Progenitor cell of endocrine pancreas (in vitro differentiated cells): ENCODE measurements at regions not wholly inside any gene's neighbourhood (a gene's known extent, or its start where the extent isn't known, plus 50 kb on each side); places are given as distances from the start of the nearest gene placed in this dataset.
"Not testable (repeated sequence)": the region's sequence is repeated elsewhere in the genome, so short reads cannot be mapped to it uniquely, and the experiment has no call there.

Experiments
- DNase-seq: peaks from one replicate; pipeline ENCODE4 v3.0.0; 2021; ENCODE audit warnings: low spot score; ENCODE audit not compliant: unreplicated experiment
- H3K27ac Mint-ChIP-seq: 2 replicates; pipeline ENCODE4 v1.8.0; 2021; ENCODE audit warnings: mild to moderate bottlenecking, moderate library complexity, mixed read lengths
- H3K27me3 Mint-ChIP-seq: 2 replicates; pipeline ENCODE4 v1.8.0; 2021; ENCODE audit warnings: mixed read lengths
- H3K36me3 Mint-ChIP-seq: 2 replicates; pipeline ENCODE4 v1.8.0; 2022; ENCODE audit warnings: mixed read lengths; ENCODE audit not compliant: insufficient read depth
- H3K4me1 Mint-ChIP-seq: 2 replicates; pipeline ENCODE4 v1.8.0; 2021; ENCODE audit warnings: low read depth, mixed read lengths
- H3K4me3 Mint-ChIP-seq: 2 replicates; pipeline ENCODE4 v1.8.0; 2021; ENCODE audit warnings: low read depth, mild to moderate bottlenecking, moderate library complexity, mixed read lengths
- H3K9me3 Mint-ChIP-seq: 2 replicates; pipeline ENCODE4 v1.8.0; 2021; ENCODE audit warnings: low read depth, mixed read lengths
- TF ChIP-seq, protein P1 (sequence below): fragments of 200-600 bp; sonication (generic); IDR thresholded peaks from one replicate; pipeline ENCODE4 v1.5.0; 2021; ENCODE audit warnings: antibody characterized with exemption, mild to moderate bottlenecking; ENCODE audit not compliant: unreplicated experiment

DNA sequence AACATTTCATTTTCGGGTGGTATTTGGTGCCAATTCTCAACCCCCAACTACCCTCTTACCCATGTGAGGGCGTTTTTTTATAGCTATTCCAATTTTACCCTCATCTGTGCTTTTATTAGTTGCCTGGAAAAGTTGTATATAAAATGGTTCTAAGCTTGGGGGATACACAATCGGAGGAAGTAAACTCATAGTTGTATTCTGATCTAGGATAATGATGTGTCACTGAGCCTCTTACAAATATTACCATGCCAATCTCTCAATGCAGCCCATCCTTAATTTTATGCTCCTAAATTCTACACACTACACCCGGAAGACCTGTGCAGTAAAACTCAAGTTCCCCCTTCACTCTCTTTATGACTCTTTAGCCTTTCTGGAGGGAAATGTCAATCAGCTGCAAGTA lies 1206.5 kb upstream of the FLRT2 start:
- no peak overlapping the region for H3K27ac Mint-ChIP-seq
- DNase-seq = no peak
- TF ChIP-seq, protein P1, sequence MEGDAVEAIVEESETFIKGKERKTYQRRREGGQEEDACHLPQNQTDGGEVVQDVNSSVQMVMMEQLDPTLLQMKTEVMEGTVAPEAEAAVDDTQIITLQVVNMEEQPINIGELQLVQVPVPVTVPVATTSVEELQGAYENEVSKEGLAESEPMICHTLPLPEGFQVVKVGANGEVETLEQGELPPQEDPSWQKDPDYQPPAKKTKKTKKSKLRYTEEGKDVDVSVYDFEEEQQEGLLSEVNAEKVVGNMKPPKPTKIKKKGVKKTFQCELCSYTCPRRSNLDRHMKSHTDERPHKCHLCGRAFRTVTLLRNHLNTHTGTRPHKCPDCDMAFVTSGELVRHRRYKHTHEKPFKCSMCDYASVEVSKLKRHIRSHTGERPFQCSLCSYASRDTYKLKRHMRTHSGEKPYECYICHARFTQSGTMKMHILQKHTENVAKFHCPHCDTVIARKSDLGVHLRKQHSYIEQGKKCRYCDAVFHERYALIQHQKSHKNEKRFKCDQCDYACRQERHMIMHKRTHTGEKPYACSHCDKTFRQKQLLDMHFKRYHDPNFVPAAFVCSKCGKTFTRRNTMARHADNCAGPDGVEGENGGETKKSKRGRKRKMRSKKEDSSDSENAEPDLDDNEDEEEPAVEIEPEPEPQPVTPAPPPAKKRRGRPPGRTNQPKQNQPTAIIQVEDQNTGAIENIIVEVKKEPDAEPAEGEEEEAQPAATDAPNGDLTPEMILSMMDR = no peak
- H3K4me3 Mint-ChIP-seq = no peak overlapping the region
- no peaks in the 10 kb centered on the region for H3K27me3 Mint-ChIP-seq
- no peaks in the 10 kb centered on the region for H3K9me3 Mint-ChIP-seq
- H3K36me3 Mint-ChIP-seq = no peaks in the 10 kb centered on the region
- H3K4me1 Mint-ChIP-seq = no peaks in the 10 kb centered on the region

DNA sequence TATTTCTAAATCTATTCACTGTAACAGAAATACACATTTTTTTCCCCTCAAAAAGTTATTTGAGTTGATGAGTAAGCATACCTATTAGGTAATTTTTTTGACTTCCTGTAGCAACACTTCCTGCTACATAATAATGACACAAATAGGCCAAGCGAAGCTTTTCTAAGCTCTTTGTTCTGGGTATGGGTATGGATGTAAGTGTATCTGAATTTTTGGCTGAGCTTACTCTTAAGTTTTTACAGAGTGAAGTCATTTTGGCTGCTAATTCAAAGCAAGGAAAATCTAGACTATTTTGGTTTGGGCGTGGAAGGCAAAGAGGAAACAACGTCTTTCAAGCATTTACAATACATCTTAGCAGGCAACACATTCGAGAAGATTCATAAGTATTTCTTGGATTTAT lies 1206.0 kb upstream of the FLRT2 start:
- TF ChIP-seq, protein P1 = no peak
- Mint-ChIP-seq H3K27ac (no peak overlapping the region), H3K9me3 (no peaks in the 10 kb centered on the region), H3K4me3 (no peak overlapping the region), H3K4me1 (no peaks in the 10 kb centered on the region), H3K36me3 (no peaks in the 10 kb centered on the region), H3K27me3 (no peaks in the 10 kb centered on the region)
- no peak for DNase-seq

DNA sequence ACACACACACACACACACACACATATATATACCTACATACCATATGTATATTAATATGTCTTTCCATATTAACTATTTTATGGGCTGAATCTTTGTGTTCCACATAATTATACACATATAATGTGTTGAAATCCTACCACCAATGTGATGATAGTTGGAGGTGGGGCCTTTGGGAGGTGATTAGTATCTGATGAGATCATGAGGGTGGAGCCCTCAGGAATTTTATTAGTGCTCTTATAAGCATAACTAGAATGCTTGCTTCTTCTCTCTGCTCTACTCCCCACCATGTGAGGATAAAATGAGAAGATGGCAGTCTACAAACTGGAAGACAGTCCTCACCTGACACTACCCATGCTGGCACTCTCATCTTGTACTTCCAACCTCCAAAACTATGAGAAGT lies 1193.5 kb upstream of the FLRT2 start:
- H3K4me3 Mint-ChIP-seq = no peak overlapping the region
- H3K27me3 Mint-ChIP-seq = no peaks in the 10 kb centered on the region
- TF ChIP-seq, protein P1 = no peak
- H3K9me3 Mint-ChIP-seq = peaks cover 3% of the 10 kb centered on the region
- no peak overlapping the region for H3K27ac Mint-ChIP-seq
- no peaks in the 10 kb centered on the region for H3K4me1 Mint-ChIP-seq
- no peaks in the 10 kb centered on the region for H3K36me3 Mint-ChIP-seq
- no peak for DNase-seq

DNA sequence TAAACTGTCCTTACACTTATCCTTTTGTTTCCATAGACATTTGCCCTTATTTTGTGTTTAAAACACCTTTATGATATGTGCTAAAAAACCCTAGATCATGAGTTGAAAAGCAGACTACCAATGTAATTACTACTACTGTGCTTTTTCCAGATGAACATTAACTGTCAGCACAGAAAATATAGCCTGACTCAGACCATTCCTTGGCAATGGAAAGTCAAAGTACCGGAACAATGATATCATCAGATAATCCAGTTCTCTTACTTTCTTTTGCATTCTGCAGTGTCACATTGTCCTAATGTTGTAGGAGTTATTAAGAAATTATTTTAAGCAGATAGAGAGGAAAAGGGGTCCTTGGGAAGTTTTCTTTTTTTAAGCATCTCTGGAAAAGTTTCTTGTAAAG lies 1189.0 kb upstream of the FLRT2 start:
- no peak overlapping the region for H3K27ac Mint-ChIP-seq
- no peaks in the 10 kb centered on the region for H3K27me3 Mint-ChIP-seq
- H3K36me3 Mint-ChIP-seq = no peaks in the 10 kb centered on the region
- no peaks in the 10 kb centered on the region for H3K4me1 Mint-ChIP-seq
- no peak overlapping the region for H3K4me3 Mint-ChIP-seq
- peaks cover 4% of the 10 kb centered on the region for H3K9me3 Mint-ChIP-seq
- DNase-seq = no peak
- TF ChIP-seq, protein P1 = no peak

DNA sequence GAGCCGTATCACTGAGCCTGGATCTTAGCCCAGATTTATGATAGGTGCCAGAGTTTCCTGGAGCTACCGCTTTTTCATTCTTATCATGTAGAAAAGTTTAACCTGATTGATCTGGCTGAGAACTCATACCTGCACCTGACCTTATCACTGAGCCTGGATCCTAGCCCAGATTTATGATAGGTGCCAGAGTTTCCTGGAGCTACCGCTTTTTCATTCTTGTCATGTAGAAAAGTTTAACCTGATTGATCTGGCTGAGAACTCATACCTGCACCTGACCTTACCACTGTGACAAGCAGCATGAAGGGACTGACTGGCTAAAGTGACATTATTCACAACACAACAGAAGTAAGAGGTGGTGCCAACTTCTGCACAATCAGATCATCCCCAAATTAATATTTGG lies 1188.1 kb upstream of the FLRT2 start:
- H3K4me1 Mint-ChIP-seq, H3K27me3 Mint-ChIP-seq, DNase-seq, H3K4me3 Mint-ChIP-seq, H3K36me3 Mint-ChIP-seq, H3K9me3 Mint-ChIP-seq, H3K27ac Mint-ChIP-seq: not testable (repeated sequence)

DNA sequence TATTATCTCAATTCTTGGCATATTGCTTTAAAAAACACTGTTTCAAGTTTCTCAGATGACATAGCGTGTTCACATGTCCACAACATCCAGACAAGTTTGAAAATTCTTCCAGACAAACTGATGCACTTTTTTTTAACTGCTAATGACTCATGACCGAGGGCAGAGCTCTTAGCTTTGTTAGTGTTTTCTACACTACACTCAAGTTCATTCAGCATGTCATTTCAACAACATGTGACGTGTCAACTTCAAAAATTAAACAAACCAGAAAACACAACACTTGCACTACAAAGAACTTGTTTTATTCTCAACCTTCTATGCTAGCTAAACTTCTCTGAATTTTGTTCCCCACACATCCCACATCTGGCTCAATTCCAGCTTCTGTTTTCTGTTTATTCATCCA lies 1186.3 kb upstream of the FLRT2 start:
- no peak overlapping the region for H3K4me3 Mint-ChIP-seq
- TF ChIP-seq, protein P1 = no peak
- H3K4me1 Mint-ChIP-seq = no peaks in the 10 kb centered on the region
- no peaks in the 10 kb centered on the region for H3K36me3 Mint-ChIP-seq
- H3K27ac Mint-ChIP-seq = no peak overlapping the region
- H3K27me3 Mint-ChIP-seq = no peaks in the 10 kb centered on the region
- DNase-seq = no peak
- peaks cover 4% of the 10 kb centered on the region for H3K9me3 Mint-ChIP-seq
